Thyroid gland (tissue), 4 donors: ENCODE measurements at regions not wholly inside any gene's neighbourhood (a gene's known extent, or its start where the extent isn't known, plus 50 kb on each side); places are given as distances from the start of the nearest gene placed in this dataset.
A peak's percentile ranks its signal among the peaks of the same experiment; 100 is the strongest.

Experiments
- CTCF ChIP-seq, 6 experiments: fragments of 200-600 bp in 3 of 6; fragments of 450-650 bp in 3 of 6; sonication (generic) in 3 of 6; IDR thresholded peaks; one replicate each; pipeline ENCODE4 v1.5.1; 2016 to 2019; ENCODE audit warnings: antibody characterized with exemption in 6 of 6, mild to moderate bottlenecking in 2 of 6, inconsistent platforms in 1 of 6, moderate library complexity in 1 of 6
- POLR2A ChIP-seq, 2 donors: fragments of 450-650 bp; IDR thresholded peaks; one replicate each; pipeline ENCODE4 v1.6.1; 2017; ENCODE audit warnings: antibody characterized with exemption in 2 of 2, mild to moderate bottlenecking in 2 of 2, moderate library complexity in 1 of 2

- TF ChIP-seq CTCF (IDR thresholded peaks at IDR 0.05) (no peak), POLR2A (IDR thresholded peaks at IDR 0.05) (peak in 1 of 2 donors; percentile 13)
These were observed 179.0 kb upstream of the FOXA2 start for GRCh38 chr20:22763257-22763906.
